SH-SY5Y (cell line): ENCODE measurements at regions not wholly inside any gene's neighbourhood (a gene's known extent, or its start where the extent isn't known, plus 50 kb on each side); places are given as distances from the start of the nearest gene placed in this dataset.

Experiments
- GATA2 ChIP-seq: IDR thresholded peaks from 2 replicates; pipeline ENCODE4 v1.6.1; 2011; ENCODE audit warnings: mild to moderate bottlenecking, low read depth, low read length
- GATA3 ChIP-seq: IDR thresholded peaks from 2 replicates; pipeline ENCODE4 v1.6.1; 2011; ENCODE audit warnings: low read depth, mild to moderate bottlenecking, low read length, moderate library complexity

- TF ChIP-seq GATA3: no peak
- TF ChIP-seq GATA2: no peak
Observed at GRCh38 chr9:108650826-108651225, 205.0 kb downstream of the ACTL7B start.
